Keratinocyte (primary cell): ENCODE measurements at regions not wholly inside any gene's neighbourhood (a gene's known extent, or its start where the extent isn't known, plus 50 kb on each side); places are given as distances from the start of the nearest gene placed in this dataset.

Experiments used
- EZH2 ChIP-seq: IDR thresholded peaks from one replicate; pipeline ENCODE4 v1.6.1; 2012; ENCODE audit warnings: inconsistent platforms, mild to moderate bottlenecking, low read length, moderate library complexity
- TF ChIP-seq, protein P1 (sequence below), 3 experiments: IDR thresholded peaks in 1 of 3; conservative IDR thresholded peaks in 1 of 3; optimal IDR thresholded peaks in 1 of 3; 2 replicates in 2 of 3; 3 replicates in 1 of 3; pipeline versions ENCODE3 to v1.5.1; 2011; ENCODE audit warnings: low read length in 3 of 3, mild to moderate bottlenecking in 3 of 3, moderate library complexity in 2 of 3, control low read depth in 1 of 3, inconsistent platforms in 1 of 3; ENCODE audit not compliant: insufficient read depth in 2 of 3; ENCODE audit errors: extremely low read depth in 1 of 3

- TF ChIP-seq, protein P1, sequence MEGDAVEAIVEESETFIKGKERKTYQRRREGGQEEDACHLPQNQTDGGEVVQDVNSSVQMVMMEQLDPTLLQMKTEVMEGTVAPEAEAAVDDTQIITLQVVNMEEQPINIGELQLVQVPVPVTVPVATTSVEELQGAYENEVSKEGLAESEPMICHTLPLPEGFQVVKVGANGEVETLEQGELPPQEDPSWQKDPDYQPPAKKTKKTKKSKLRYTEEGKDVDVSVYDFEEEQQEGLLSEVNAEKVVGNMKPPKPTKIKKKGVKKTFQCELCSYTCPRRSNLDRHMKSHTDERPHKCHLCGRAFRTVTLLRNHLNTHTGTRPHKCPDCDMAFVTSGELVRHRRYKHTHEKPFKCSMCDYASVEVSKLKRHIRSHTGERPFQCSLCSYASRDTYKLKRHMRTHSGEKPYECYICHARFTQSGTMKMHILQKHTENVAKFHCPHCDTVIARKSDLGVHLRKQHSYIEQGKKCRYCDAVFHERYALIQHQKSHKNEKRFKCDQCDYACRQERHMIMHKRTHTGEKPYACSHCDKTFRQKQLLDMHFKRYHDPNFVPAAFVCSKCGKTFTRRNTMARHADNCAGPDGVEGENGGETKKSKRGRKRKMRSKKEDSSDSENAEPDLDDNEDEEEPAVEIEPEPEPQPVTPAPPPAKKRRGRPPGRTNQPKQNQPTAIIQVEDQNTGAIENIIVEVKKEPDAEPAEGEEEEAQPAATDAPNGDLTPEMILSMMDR (optimal IDR thresholded peaks at IDR 0.05 in 1 of 3, IDR thresholded peaks at IDR 0.05 in 1 of 3, conservative IDR thresholded peaks at IDR 0.05 in 1 of 3; ENCODE audit: extremely low read depth in 1 of 3, insufficient read depth in 2 of 3, low read length in 3 of 3), result peak in 1 of 3 experiments; percentile 49
- no peak for TF ChIP-seq EZH2
Measured at GRCh38 chr9:102631559-102631958, 363.6 kb upstream of the CYLC2 start.
